GM18867 (cell line): ENCODE measurements at regions not wholly inside any gene's neighbourhood (a gene's known extent, or its start where the extent isn't known, plus 50 kb on each side); places are given as distances from the start of the nearest gene placed in this dataset.
A peak's percentile ranks its signal among the peaks of the same experiment; 100 is the strongest.
"Not testable (repeated sequence)": the region's sequence is repeated elsewhere in the genome, so short reads cannot be mapped to it uniquely, and the experiment has no call there.

ENCODE experiments used
- ATAC-seq: cut with Tn5 transposase; IDR thresholded peaks from one replicate; pipeline ENCODE4 v1.9.1; 2021; ENCODE audit warnings: mild to moderate bottlenecking, moderate library complexity; ENCODE audit not compliant: unreplicated experiment

GRCh38 chr7:90061077-90061476 lies 93.2 kb upstream of the STEAP1 start:
- ATAC-seq, result no peak

- no peak for ATAC-seq
Observed at GRCh38 chr7:90064370-90064769, 89.9 kb upstream of the STEAP1 start.

- ATAC-seq, result no peak
Observed at GRCh38 chr7:90067171-90067570, 87.1 kb upstream of the STEAP1 start.

GRCh38 chr7:90070238-90070637 lies 84.0 kb upstream of the STEAP1 start:
- ATAC-seq, result not testable (repeated sequence)

GRCh38 chr7:90078921-90079320 lies 75.3 kb upstream of the STEAP1 start:
- no peak for ATAC-seq

GRCh38 chr7:90081621-90082020 lies 72.6 kb upstream of the STEAP1 start:
- ATAC-seq, result no peak

GRCh38 chr7:90092506-90092905 lies 61.8 kb upstream of the STEAP1 start:
- ATAC-seq, result peak; percentile 90

- no peak for ATAC-seq
Observed at GRCh38 chr7:90094030-90094429, 60.2 kb upstream of the STEAP1 start.
